ENCODE measurements at regions not wholly inside any gene's neighbourhood (a gene's known extent, or its start where the extent isn't known, plus 50 kb on each side); places are given as distances from the start of the nearest gene placed in this dataset.

- H3K27ac ChIP-seq (ENCODE audit: low read depth, low read length) = no peak overlapping the region
- no peaks in the 10 kb centered on the region for H4K20me1 ChIP-seq (ENCODE audit: insufficient read depth)
- no peaks in the 10 kb centered on the region for H3K9me2 ChIP-seq (ENCODE audit: insufficient read depth)
- ChIA-PET POLR2A (no interaction called here), CTCF (no interaction called here), RAD21 (ENCODE audit: low non-redundant PET in 1 of 2, low total read pairs in 2 of 2, uncharacterized antibody in 2 of 2, unreplicated experiment in 2 of 2) (no interaction called here)
- H3K27me3 ChIP-seq (ENCODE audit: insufficient read depth, low read length) = no peaks in the 10 kb centered on the region
- no peak overlapping the region for H3K4me2 ChIP-seq (ENCODE audit: low read length)
- intact Hi-C loops (cut with micrococcal nuclease) = no loop called here
- H3K9me3 ChIP-seq (ENCODE audit: control insufficient read depth in 1 of 2, insufficient read depth in 1 of 2, low read depth in 1 of 2, low read length in 2 of 2) = no peaks in the 10 kb centered on the region
- no peaks in the 10 kb centered on the region for H3K79me2 ChIP-seq (ENCODE audit: insufficient read depth, low read length)
- H2AFZ ChIP-seq (ENCODE audit: low read depth, low read length, poor library complexity, severe bottlenecking) = no peak overlapping the region
- no peaks in the 10 kb centered on the region for H3K36me3 ChIP-seq (ENCODE audit: control insufficient read depth in 1 of 2, insufficient read depth in 2 of 2, low read length in 2 of 2)
- no peak overlapping the region for H3K4me3 ChIP-seq (replicated peaks in 1 of 2; ENCODE audit: low read depth in 1 of 2, low read length in 2 of 2)
- DNase-seq (ENCODE audit: low read depth, low spot score) = no peak
- TF ChIP-seq EGR1 (IDR thresholded peaks at IDR 0.05; ENCODE audit: low read depth) (no peak), ZNF274 (IDR thresholded peaks at IDR 0.05; ENCODE audit: low read depth, low read length) (no peak), SP1 (IDR thresholded peaks at IDR 0.05; ENCODE audit: low read depth) (no peak), POLR2A (IDR thresholded peaks at IDR 0.05; ENCODE audit: borderline replicate concordance, extremely low read depth, insufficient read depth, insufficient read length) (no peak), RAD21 (IDR thresholded peaks at IDR 0.05; ENCODE audit: low read depth) (no peak), FOSL1 (IDR thresholded peaks at IDR 0.05; ENCODE audit: low read depth) (no peak), CBX3 (IDR thresholded peaks at IDR 0.05; ENCODE audit: low read depth) (no peak), JUND (IDR thresholded peaks at IDR 0.05) (no peak), ATF3 (IDR thresholded peaks at IDR 0.05) (no peak), SRF (IDR thresholded peaks at IDR 0.05; ENCODE audit: low read depth) (no peak), ZFX (IDR thresholded peaks at IDR 0.05) (no peak), YY1 (IDR thresholded peaks at IDR 0.05; ENCODE audit: extremely low read depth, insufficient replicate concordance, low read depth, low read length) (no peak), MAX (IDR thresholded peaks at IDR 0.05) (no peak), TCF7L2 (IDR thresholded peaks at IDR 0.05; ENCODE audit: borderline replicate concordance, extremely low read depth, insufficient read depth, insufficient read length) (no peak), REST (IDR thresholded peaks at IDR 0.05; ENCODE audit: low read depth) (no peak), EZH2 (IDR thresholded peaks at IDR 0.05) (no peak), CTCF (IDR thresholded peaks at IDR 0.05 in 2 of 3, conservative IDR thresholded peaks at IDR 0.05 in 1 of 3; ENCODE audit: borderline replicate concordance in 1 of 3, insufficient read depth in 1 of 3, low read depth in 2 of 3, low read length in 2 of 3) (no peak)
- ATAC-seq = no peak
- BruUV-seq (replicated peaks) = no TSS peak
- H3K9ac ChIP-seq (ENCODE audit: low read length) = no peak overlapping the region
- no peaks in the 10 kb centered on the region for H3K4me1 ChIP-seq (ENCODE audit: control insufficient read depth in 1 of 2, insufficient read depth in 2 of 2, low read length in 2 of 2)
These were observed 1618.9 kb upstream of the ZEB2 start for GRCh38 chr2:146138820-146139219.
